ENCODE measurements at regions not wholly inside any gene's neighbourhood (a gene's known extent, or its start where the extent isn't known, plus 50 kb on each side); places are given as distances from the start of the nearest gene placed in this dataset.
"Not testable (repeated sequence)": the region's sequence is repeated elsewhere in the genome, so short reads cannot be mapped to it uniquely, and the experiment has no call there.

DNA sequence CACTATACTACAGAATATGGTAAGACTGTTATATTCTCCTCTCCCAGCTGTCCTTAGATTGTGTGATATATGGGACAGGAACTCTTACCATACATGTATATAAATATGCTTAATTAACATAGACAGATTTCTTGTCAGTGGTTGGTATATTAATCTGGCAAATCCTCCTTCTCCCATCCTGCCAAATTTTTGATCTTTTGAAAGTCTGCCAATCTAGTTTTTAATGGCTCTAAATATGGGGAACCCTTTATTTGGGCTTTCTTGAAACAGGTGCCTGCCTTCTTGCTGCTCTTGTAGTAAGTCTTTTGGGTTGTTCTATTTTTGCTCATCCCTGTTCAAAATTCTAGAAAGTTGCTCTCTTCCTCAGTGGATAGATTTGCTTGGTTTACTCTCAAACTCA is 63.5 kb downstream of the SPATA31D1 start:
- DNase-seq (ENCODE audit: low spot score) = no peak

DNA sequence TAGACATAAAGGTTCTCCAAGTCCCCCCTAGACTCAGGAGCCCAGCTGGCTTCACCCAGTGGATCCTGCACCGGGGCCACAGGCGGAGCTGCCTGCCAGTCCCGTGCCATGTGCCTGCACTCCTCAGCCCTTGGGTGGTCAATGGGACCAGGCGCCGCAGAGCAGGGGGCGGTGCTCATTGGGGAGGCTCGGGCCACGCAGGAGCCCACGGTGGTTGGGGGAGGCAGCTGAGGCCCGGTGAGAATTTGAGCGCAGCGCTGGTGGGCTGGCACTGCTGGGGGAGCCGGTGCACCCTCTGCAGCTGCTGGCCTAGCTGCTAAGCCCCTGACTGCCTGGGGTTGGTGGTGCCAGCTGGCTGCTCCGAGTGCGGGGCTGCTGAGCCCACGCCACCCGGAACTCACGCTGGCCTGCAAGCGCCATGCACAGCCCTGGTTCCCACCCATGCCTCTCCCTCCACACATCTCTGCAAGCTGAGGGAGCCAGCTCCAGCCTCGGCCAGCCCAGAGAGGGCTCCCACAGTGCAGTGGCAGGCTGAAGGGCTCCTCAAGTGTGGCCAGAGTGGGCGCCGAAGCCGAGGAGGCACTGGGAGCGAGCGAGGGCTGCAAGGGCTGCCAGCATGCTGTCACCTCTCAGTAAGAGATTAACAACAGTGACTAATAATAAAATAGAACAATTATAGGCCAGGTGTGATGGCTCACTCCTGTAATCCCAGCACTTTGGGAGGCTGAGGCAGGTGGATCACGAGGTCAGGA is 65.9 kb downstream of the SPATA31D1 start:
- no peak for DNase-seq (ENCODE audit: low spot score)

DNA sequence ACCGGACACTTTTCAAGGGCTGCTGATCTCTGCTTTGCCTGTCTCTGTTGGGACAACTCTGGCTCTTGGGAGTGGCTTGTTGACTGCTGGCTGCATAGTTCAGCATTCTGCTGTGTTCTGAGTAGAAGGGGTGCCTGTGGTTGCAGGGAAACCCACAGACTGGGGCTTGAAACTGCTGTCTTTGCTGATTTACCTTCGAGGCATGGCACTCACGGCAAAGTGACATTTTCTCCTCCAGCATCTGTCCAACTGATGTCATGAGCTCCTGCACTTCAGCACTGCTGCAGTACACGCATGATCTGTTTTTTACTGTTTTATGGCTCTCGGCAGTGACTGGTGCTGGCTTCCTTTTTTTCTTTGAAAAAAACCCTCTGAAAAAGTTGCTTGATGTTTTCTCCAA is 69.2 kb downstream of the SPATA31D1 start:
- no peak for DNase-seq (ENCODE audit: low spot score)

DNA sequence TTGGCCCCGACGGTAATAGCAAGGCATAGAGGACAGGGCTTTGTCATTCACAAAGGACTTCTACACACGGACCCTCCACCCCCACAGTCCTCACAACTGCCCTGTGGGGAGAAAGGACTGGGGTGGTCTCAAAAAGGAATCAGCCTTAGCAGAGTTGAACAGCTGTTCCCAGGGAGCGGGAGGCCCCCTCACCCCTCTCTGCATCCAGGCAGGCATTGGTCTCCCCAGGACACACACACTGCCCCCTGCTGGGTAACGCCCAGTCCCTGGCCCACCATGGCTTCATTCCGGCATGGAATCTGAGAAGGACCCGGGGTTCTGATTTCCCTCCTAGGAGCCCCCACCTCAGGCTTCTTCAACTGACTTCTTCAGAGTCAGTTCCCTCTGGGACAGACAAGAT is 73.2 kb downstream of the SPATA31D1 start:
- not testable (repeated sequence) for DNase-seq (ENCODE audit: low spot score)

DNA sequence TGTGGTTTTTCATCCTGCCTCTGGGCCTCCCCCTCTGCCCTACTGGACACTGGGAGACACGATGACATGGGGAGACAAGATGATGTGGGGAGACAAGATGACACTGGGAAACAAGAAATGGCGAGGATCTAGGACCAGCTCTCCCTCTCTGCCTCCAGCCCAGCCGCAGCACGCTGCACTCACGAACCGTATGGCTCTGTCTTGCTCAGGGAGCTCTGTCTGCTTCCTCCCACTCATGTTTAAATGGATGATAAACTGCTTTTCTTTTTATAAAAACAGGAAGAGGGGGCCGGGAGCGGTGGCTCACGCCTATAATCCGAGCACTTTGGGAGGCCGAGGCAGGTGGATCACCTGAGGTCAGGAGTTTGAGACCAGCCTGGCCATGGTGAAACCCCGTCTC is 73.7 kb downstream of the SPATA31D1 start:
- DNase-seq (ENCODE audit: low spot score) = peak; percentile 8

DNA sequence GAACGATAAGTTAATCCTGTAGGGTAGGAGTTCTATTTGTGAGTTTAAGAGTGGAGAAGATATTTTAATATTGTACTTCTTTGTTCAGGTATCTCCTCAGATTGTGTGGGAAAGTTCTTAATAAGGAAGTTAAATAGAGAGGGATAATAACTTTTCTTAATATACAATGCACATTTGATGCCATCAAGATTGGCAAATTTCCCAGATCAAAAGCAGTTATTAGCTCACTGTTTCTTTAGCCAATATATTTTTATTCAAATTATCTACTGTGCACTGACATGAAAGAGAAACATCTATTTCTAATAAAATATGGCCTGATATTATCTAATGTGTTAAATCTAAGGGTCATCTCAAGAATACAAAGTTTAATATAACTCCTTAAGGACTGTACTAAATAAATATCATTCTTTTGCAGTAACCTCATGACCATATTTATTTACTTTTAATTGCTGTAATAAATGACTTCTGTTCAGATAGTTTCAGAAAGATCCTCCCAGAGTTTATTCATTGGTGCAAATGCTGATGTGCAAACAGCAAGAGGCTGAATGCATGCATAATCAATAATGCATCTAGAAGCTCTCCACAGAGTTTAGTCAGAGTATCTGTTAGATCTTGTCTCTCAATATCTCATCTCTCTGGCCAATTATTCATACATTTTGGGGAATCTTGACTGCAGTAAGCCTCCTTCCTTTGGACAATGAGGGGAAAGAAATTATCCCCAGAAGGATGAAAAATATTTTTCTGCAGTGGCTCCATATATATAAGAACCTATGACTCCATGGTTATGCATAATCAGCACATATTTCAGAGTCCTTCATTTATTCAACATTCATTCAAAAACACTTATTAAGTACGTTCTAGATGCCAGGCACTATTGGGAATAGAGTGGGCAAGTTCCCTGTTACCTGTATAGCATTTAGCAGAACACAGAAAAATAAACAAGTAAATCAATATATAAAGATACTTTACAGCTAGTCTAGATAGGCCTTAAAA is 85.3 kb downstream of the SPATA31D1 start:
- no peak for DNase-seq (ENCODE audit: low spot score)

DNA sequence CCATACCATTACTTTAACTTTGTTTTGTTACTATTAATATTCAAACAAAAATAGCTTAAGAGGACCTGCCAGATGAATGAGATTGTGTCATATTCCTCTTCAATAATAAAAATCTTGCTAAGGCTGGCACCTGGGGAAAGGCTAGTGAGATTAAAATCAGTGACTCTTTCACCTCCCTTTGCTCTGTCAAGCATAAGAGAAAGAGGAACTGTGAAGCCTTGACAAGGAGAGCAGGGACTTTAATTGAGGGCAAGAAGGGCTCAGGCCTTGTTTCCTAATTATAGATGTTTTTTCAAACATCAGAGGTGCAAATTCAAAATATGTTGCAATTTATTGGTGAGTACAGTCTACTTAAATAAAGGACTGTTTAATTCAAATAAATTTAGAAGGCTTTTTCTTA is 91.7 kb downstream of the SPATA31D1 start:
- DNase-seq (ENCODE audit: low spot score) = no peak

DNA sequence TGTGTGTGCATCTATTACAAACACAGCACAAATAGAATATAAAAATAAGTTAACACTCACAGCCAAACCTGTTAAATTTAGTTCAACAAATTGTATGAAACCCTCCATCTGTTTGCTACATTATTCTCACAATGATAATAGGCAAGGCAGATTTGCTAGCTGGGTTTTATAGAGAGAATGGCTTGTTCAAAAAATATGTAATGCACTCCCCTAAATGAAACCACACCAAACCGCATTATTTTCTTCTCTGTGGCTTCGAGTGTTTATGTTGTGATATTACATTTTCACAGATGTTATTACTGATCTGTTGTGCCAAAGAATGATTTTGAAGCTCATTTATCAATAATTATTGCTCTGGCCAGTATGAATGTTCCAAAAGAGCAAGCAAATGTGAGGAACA is 92.9 kb downstream of the SPATA31D1 start:
- DNase-seq (ENCODE audit: low spot score) = no peak

DNA sequence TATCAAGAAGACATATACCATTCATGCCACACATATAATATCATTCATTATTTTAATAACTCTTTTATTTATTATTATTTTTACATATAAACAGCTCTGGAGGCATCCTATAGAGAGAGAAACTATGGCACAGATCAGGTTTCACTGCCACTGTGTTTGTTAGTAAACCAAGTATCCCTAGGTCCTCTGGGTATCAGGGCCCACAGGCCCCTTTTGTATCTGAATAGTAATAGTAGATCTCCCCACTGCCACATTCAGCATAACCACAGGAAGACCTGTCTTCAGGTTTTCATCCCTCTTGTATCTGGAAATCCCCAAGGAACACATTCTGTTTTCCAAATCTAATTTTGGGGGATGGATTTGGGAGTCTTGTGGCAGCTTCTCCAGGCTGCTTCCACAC is 94.0 kb downstream of the SPATA31D1 start:
- DNase-seq (ENCODE audit: low spot score) = no peak

DNA sequence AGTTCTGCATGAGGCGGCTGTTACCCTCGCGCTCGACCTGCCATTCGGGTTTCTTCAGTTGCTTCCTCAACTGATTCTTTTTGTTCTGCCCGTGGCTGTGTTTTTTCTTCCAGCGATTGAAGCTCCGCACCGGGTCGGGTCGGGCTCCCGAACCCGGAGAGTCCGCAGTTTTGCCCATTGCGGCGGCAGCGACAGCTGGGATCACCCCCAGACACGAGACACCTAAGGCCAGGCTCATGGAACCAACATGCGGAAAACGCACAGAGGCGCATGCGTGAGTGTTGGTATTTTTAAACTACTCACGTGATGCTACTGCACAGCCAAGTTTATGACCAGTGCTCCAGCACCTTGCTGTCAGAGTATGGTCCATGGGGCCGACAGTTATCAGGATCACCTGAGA is 100.0 kb downstream of the SPATA31D1 start:
- DNase-seq (ENCODE audit: low spot score) = no peak

DNA sequence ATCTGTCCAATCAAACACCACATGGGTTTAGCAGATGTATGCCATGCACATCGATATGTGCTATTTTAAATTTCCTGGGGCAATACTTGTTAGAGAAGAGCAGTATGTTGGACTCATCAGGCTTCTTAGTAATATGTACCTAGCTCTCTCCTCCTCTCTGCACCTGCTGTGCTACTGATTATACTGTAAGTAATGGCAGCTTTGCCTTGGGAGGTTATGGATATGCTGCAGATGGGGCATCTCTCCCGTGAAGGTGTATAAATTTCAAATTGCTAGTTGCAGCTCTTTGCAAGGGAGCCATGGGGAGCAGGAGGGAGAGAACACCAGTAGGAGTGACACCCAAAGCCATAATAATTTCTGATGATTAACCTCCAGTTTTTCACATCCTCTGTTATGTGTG is 101.5 kb downstream of the SPATA31D1 start:
- no peak for DNase-seq (ENCODE audit: low spot score)

DNA sequence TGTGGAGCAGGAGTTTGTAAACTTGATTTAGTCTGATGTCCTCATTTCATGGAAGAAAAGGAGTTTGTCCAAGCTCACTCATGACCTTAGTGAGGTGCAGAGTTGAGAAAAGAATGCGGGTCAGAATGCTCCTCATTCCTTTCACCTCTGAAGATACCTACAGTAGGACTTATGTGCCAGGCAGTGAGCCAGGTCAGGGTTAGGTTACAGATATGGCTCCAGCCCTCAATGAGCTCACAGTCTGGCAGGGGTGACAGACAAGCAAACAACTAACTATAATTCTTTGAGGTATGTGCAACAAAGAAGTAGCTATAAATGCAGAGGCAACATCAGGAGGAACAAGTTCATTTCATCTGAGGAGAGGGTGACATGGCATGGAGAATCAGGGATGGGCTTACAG is 102.5 kb downstream of the SPATA31D1 start:
- DNase-seq (ENCODE audit: low spot score) = no peak

DNA sequence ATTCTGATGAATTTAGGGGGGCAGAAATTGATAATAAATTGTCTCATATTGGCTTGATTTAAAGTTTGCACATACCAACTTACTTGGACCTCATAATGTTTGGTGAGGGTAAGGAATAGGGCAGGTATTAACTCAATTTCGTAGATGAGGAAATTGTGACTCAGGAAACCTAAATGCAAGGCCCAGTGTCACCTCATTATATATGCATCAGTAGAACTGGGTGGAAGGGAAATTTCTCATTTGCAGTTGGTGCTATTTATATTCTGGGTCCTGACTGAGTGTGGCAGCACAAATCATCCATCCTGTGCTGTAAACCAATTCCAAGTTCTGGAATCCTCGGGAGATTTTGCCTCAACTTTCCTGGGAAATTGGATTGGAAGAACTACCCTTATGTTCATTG is 103.0 kb downstream of the SPATA31D1 start:
- no peak for DNase-seq (ENCODE audit: low spot score)

DNA sequence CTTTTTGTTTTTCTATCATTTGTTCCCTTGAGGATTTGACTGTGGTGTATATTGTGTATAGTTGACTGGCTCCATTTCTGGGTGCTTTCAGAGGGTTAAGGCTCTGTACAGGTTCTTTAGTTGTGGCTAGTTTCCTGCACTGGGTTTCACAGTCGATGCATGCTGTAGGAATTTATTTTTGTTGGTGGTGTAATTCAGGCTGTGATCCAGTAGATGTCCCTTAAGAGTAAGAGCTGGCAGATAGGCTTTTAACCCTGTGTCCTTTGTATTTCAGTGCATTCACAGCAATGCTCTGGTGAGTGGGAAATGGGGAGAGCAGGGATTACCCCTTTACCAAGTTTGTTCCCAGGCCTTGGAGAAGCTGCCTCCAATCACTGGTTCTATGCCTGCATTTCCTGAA is 112.9 kb downstream of the SPATA31D1 start:
- peak; percentile 18 for DNase-seq (ENCODE audit: low spot score)

DNA sequence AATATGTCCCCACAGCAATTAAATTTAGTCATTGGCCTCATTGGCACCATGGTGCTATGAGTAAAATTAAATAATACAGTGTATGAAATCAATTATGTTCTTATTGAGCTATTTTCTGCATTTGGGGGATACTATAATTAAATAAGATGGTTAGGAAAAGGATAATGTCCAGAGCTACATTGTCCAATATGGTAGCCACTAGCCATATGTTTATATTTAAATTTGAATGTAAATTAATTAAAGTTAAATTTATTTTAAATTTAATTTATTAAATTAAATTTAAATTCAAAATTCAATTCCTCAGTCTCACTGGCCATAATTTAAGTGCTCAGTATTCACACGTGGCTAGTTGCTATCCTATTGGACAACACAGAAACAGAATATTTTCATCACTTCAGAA is 115.7 kb downstream of the SPATA31D1 start:
- DNase-seq (ENCODE audit: low spot score) = peak; percentile 63

DNA sequence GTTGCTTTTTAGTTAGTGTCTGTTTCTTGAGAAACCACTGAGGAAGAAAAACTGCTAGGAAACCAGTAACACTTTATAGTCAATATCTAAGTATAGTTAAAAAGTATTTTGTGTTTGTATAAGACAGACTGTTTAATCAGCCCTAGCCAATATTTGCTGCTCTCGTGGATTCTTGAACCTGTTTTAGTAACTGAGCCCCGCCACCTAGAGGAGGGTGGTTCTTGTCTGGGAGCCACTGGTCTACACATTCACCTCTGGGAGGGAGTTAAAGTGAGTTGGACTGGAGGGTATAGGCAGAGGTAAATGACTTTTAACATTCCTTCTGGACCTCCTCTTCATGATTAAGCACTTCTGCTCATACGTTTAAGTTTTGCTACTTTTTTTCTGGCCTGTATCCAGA is 117.2 kb downstream of the SPATA31D1 start:
- no peak for DNase-seq (ENCODE audit: low spot score)

DNA sequence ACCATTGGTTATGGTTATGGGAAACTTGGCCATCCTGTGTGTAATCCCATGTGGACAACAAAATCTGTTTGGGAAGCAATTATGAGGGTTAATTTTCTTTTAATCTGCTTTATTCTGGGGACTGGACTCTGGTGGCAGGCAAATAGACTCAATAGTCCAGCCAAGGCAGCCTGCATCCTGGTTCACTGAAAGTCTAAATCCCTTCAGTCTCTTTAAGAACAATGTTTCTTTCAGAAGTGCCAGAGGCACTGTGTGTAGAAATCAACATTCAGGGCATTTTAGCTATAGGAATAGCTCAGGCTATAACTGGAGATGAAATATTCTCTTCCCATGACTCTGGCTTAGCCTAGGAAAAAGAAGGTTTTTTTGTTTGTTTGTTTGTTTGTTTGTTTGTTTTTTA is 118.0 kb downstream of the SPATA31D1 start:
- DNase-seq (ENCODE audit: low spot score) = no peak

DNA sequence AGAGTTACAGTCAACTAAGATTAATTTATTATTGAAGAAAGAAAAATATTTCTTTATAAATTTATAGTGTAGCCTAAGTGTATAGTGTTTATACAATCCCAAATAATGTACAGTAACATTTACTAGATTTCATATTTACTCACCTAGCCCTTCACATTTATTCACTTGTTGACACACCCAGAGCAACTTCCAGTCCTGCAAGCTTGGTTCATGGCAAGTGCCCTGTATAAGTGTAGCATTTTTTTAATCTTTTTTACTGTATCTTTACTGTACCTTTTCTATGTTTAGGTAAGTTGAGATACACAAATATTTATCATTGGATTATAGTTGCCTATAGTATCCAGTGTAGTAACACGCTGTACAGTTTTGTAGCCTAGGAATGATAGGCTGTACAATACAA is 119.9 kb downstream of the SPATA31D1 start:
- no peak for DNase-seq (ENCODE audit: low spot score)

DNA sequence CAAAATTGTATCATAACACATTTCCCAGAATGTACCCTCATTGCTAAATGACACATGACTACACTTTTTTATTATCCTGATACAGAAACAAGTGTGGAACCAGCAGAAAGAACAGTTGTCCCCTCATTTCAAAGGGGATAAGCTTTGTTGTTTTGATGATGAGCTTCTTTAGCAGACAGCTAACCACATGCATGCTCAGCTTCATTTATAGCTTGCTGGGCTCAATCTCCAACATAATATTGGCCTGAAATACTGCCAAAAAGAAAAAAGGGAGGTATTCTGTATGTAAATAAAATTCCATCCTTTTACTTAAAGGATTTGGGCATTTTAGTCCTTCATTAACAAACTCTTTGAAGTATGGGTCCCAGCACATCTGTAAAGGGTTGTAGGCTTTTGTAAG is 120.4 kb downstream of the SPATA31D1 start:
- DNase-seq (ENCODE audit: low spot score) = no peak

DNA sequence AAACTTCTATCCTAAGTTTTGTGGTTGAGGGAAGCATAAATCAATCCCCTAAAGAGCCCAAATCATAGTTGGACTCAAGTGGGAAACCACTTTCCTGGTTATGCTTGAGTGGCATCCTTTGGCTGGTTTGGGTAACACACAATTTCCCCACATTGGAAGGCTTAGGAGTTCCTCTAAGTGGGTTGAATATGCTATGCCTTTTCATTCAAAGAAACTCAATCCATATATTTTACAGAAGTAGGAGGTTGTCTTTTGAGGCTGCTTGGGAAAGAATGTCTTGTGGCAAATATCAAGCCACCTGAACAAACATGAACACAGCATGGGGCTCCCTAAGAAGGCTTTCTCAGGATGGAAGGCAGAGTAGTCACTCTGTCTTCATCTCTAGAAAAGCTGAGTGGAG is 121.1 kb downstream of the SPATA31D1 start:
- no peak for DNase-seq (ENCODE audit: low spot score)

DNA sequence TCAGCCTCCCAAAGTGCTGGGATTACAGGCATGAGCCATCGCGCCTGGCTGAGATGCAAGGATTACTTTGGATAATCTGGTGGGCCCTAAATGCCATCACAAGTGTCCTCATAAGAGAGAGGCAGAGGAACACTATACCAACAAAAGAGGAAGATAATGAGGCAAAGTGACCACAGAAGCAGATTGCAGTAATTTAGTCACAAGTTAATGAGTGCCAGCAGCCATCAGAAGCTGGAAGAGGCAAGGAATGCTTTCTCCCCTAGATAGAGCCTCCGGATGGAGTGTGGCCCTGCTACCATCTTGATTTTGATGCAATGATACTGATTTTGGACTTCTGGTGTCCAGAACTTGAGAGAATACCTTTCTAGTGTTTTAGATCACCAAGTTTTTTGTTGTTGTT is 122.3 kb downstream of the SPATA31D1 start:
- no peak for DNase-seq (ENCODE audit: low spot score)

DNA sequence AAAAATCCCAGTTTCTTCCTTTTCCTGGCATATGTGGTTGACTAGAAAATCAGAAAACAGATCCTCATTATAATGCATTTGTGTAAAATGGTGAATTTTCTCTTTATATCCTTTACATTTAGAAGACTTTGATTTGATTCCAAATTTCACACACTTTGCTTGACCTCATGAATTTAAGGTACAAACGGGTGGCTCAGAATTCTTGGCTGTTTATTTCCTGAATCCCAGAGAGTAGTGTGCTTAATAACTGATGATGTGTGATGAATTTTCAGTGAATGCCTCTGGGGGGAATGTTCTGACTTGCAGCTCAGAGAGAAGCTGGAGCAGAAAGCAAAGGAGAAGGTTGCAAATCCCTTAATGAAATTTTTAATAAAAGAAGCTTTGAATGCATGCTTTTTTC is 126.8 kb downstream of the SPATA31D1 start:
- no peak for DNase-seq (ENCODE audit: low spot score)

DNA sequence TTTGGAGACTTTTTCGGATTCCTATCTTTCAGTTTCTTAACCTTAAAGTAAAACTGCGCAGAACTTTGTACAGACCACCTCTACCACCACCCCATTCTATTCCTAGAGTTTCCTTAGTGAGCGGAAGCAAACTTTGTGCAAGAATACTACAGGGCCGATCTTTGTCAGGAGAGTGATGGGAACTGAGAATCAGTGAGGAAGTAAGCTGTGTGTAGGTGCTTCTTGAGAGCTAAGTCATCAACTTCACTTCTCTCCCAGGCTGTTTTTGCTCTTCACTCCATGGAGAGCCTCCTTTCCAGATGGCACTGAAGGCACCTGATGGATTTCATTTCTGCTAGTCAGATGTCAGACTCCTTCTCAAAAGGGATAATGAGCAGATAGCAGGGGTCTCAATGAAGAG is 127.3 kb downstream of the SPATA31D1 start:
- no peak for DNase-seq (ENCODE audit: low spot score)

All from SK-N-DZ (cell line).